GM18858 (cell line): ENCODE measurements at regions not wholly inside any gene's neighbourhood (a gene's known extent, or its start where the extent isn't known, plus 50 kb on each side); places are given as distances from the start of the nearest gene placed in this dataset.
"Not testable (repeated sequence)": the region's sequence is repeated elsewhere in the genome, so short reads cannot be mapped to it uniquely, and the experiment has no call there.

ENCODE experiments used
- ATAC-seq: cut with Tn5 transposase; IDR thresholded peaks from one replicate; pipeline ENCODE4 v1.9.1; 2021; ENCODE audit not compliant: unreplicated experiment

DNA sequence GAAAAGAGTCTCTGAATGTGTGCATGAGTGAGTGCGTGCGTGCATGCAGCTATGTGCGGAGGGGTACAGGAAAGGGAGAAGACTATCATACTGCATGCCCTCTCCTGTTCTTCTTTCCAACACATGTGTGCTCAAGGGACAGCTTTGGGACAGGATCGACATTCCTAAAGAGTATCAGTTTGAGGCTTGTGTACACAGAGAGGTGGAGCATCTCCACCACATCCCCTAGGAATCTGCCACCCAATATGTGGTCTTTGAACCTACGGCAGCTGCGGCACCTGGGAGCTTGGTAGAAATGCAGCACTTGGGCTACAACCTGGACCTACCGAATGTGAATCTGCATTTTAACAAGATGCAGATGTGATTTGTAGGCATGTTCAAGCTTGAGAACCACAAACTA is 132.3 kb upstream of the GLRA1 start:
- ATAC-seq: no peak

DNA sequence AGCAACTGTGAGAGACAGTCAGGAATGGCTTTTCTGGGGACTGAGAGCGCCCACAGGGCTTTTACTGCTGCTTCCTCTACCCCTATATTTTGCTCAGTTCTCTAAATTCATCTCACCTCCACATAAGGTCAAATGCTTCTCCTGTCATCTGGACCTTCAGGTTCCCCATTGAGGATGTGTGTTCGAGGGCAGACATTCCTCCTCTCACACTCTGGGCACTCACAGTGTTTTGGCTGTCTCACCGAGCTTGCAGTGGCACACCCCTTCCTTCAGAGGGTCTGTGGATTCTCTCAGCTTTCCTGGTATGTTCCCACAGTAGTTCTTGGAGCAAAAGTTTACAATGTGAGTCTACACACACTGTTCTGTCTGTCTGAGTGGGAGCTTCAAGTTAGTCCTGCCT is 127.8 kb upstream of the GLRA1 start:
- ATAC-seq: no peak

DNA sequence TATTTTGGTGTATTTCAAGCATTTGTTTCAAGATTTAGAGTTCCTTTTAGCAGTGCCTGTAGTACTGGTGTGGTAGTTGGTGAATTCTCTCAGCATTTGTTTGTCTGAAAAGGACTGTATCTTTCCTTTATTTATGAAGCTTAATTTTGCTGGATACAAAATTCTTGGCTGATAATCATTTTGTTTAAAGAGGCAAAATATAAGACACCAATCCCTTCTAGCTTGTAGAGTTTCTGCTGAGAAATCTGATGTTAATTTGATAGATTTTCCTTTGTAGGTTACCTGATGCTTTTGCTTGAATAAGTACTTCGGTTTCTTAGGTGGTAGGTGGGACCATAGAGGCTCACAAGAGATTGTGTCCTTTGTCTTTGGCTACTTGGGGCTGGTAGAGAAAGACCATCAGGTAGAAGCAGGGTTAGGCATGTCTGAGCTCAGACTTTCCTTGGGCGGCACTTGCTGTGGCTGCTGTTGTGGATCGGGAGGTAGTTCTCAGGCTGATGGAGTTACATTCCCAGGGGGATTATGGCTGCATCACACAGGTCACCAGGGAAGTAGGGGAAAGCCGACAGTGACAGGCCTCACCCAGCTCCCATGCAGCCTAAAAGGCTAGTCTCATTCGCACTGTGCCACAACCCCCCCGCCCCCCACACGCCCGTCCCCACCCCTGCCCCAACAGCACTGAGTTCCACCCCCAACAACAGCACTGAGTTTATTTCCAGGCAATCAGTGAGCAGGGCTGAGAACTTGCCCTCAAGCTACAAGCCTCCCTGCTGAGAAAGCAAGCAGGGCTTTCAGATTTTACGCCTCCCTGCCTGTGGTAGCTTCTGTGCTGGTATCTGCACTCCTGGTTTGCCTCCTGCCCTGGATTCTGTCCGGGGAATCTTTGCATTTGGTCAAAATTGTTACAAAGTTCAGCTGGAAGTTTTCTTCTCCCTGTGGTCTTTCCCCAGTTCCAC is 127.1 kb upstream of the GLRA1 start:
- no peak for ATAC-seq

DNA sequence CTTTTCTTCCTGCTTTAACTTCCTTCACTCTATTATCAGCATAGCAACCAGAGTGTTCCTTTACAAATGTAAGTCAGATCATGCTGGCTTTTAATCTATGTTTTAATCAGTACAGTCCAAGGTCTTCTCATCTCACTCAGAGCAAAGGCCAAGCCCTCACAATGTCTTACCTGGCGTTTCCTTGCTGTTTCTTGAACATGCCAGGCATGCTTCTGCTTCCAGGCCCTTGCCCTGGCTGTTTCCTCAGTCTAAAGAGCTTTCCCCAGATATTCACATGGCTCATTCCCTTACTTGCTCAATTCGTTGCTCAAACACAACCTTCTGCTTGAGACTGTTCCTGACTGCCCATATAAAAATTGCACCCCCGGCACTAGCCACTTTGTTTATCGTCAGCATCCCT is 121.7 kb upstream of the GLRA1 start:
- ATAC-seq: no peak

DNA sequence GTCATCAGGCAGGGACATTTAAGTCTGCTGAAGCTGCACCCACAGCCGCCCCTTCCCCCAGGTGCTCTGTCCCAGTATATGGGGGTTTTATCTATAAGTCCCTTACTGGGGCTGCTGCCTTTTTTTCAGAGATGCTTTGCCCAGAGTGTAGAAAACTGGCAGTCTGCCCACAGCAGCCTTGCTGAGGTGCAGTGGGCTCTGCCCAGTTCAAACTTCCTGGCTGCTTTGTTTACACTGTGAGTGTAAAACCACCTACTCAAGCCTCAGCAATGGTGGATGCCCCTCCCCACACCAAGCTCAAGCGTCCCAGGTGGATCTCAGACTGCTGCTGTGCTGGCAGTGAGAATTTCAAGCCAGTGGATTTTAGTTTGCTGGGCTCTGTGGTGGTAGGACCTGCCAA is 114.2 kb upstream of the GLRA1 start:
- ATAC-seq: not testable (repeated sequence)

DNA sequence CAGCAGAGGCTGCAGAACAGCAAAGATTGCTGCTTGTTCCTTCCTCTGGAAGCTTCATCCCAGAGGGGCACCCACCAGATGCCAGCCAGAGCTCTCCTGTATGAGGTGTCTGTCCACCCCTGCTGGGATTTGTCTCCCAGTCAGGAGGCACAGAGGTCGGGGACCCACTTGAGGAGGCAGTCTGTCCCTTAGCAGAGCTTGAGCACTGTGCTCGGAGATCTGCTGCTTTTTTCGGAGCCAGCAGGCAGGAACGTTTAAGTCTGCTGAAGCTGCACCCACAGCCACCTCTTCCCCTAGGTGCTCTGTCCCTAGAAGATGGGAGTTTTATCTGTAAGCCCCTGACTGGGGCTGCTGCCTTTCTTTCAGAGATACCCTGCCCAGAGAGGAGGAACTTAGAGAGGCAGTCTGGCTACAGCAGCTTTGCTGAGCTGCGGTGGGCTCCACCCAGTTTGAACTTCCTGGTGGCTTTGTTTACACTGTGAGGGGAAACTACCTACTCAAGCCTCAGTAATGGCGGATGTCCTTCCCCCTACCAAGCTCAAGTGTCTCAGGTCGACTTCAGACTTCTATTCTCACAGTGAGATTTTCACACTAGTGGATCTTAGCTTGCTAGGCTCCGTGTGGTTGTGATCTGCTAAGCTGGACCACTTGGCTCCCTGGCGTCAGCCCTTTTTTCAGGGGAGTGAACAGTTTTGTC is 101.8 kb upstream of the GLRA1 start:
- ATAC-seq: not testable (repeated sequence)

DNA sequence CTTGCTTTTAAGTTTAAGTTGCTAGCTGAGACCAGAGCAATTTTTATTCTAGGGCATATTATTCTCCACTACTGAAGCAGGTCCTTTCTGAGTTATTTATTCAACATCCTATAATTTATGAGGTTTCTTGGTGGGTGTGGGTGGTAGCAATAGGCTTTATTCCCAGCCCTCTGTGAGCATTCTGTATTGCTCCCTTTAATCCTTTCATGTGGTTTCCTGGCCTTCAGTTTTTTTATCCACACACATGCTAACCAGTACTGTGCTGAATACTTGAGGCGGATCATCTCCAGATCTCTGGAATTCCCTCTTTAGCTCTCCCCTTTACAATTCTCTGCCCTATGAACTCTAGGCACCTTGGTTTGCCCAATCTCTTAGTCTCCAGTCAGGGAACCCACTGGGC is 91.8 kb upstream of the GLRA1 start:
- no peak for ATAC-seq

DNA sequence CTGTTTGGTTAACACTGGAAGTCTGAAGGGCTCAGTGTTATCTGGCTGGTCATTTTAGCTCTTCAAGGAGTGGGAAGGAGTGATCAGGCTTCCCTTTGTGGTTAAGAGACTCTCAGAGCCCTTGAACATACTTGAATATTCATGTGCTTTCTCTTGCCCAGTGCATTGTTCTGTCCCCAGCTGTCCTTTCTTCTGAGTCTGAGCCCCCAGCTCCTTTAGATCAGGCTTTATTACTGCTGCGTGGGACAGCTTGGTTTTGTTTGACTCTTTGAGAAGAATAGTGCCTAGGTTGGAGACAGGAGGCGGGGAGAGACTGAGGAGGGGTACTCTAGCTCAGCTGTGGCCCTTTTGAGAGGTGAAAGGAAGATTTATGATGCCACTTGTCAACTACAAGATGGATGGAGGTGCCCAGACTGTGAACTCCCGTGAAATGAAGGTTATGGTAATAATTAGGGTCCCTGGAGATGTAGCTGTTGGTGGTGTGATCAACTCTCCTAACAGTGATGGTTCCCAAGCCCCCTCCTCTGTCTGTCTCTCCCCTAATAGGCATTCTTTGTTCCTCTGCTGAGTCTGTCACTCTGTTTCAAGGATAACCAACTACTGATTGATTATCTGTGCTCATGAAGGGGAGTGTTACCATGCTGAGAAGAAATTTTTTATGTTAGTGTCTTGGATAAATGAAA is 83.1 kb upstream of the GLRA1 start:
- ATAC-seq: no peak

DNA sequence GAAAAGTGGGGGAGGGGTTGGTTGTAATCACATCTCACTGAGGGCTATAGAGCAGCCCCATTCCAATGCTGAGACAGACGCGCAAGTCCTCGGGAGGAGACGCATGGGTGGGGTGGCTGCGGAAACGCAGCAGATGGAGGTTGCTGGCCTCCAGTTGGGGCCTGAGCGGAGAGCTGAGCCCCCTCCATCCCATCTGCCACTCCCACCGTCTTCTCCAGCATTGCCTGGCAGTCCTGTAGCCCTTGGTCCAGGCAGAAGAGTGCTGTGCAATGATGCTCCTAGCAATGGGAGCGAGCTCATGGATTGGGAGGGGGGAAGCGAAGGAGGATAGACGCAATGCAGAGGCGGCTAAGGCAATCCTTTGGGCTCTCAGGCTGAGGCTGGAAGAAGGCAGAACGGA is 79.4 kb upstream of the GLRA1 start:
- no peak for ATAC-seq
